H9 (cell line): ENCODE measurements at regions not wholly inside any gene's neighbourhood (a gene's known extent, or its start where the extent isn't known, plus 50 kb on each side); places are given as distances from the start of the nearest gene placed in this dataset.

Experiments used
- DNase-seq: peaks from one replicate; pipeline ENCODE4 v3.0.0-alpha.2; 2017
- H2AFZ ChIP-seq: one replicate; pipeline ENCODE4 v1.6.1; 2013; ENCODE audit warnings: mild to moderate bottlenecking, low read length, control low read depth, moderate library complexity
- H2AK5ac ChIP-seq: 2 replicates; pipeline ENCODE4 v1.6.1; 2013; ENCODE audit warnings: low read length, control low read depth, mixed read lengths; ENCODE audit not compliant: insufficient read length
- H2BK120ac ChIP-seq: one replicate; pipeline ENCODE4 v1.6.1; 2013; ENCODE audit warnings: low read depth, mild to moderate bottlenecking, low read length, control low read depth, inconsistent platforms; ENCODE audit not compliant: poor library complexity, severe bottlenecking
- H2BK12ac ChIP-seq: 2 replicates; pipeline ENCODE4 v1.6.1; 2013; ENCODE audit warnings: low read length, control low read depth, mixed read lengths, low read depth; ENCODE audit not compliant: insufficient read length
- H2BK15ac ChIP-seq: 2 replicates; pipeline ENCODE4 v1.6.1; 2013; ENCODE audit warnings: low read depth, low read length, control low read depth
- H2BK20ac ChIP-seq: one replicate; pipeline ENCODE4 v1.6.1; 2013; ENCODE audit warnings: low read depth, mild to moderate bottlenecking, low read length, control low read depth, inconsistent platforms; ENCODE audit not compliant: poor library complexity, severe bottlenecking
- H2BK5ac ChIP-seq: 2 replicates; pipeline ENCODE4 v1.6.1; 2013; ENCODE audit warnings: low read length, control low read depth, mixed read lengths; ENCODE audit not compliant: insufficient read length
- H3K14ac ChIP-seq: 2 replicates; pipeline ENCODE4 v1.6.1; 2013; ENCODE audit warnings: low read length, control low read depth; ENCODE audit not compliant: insufficient read depth
- H3K18ac ChIP-seq: 2 replicates; pipeline ENCODE4 v1.6.1; 2013; ENCODE audit warnings: low read depth, mild to moderate bottlenecking, mixed read lengths, low read length, control low read depth; ENCODE audit not compliant: insufficient read length
- H3K23ac ChIP-seq: 2 replicates; pipeline ENCODE4 v1.6.1; 2013; ENCODE audit warnings: low read length, control low read depth, mixed read lengths, low read depth; ENCODE audit not compliant: insufficient read length
- H3K23me2 ChIP-seq: 2 replicates; pipeline ENCODE4 v1.6.1; 2013; ENCODE audit warnings: low read depth, mild to moderate bottlenecking, mixed read lengths, low read length, control low read depth; ENCODE audit not compliant: insufficient read length, poor library complexity, severe bottlenecking
- H3K27ac ChIP-seq: 2 replicates; pipeline ENCODE4 v1.5.1; 2013; ENCODE audit warnings: low read length, control low read depth, mixed read lengths, low read depth; ENCODE audit not compliant: insufficient read length
- H3K27me3 ChIP-seq: 2 replicates; pipeline ENCODE4 v1.6.1; 2013; ENCODE audit warnings: low read length, control low read depth, inconsistent platforms; ENCODE audit not compliant: insufficient read depth
- H3K4ac ChIP-seq: 2 replicates; pipeline ENCODE4 v1.6.1; 2013; ENCODE audit warnings: low read depth, mild to moderate bottlenecking, control low read depth, inconsistent platforms, low read length, moderate library complexity
- H3K4me1 ChIP-seq: 2 replicates; pipeline ENCODE4 v1.6.1; 2013; ENCODE audit warnings: low read length, control low read depth, inconsistent platforms; ENCODE audit not compliant: insufficient read depth
- H3K4me2 ChIP-seq: 2 replicates; pipeline ENCODE4 v1.6.1; 2013; ENCODE audit warnings: low read length, control low read depth, mixed read lengths; ENCODE audit not compliant: insufficient read length, insufficient read depth
- H3K56ac ChIP-seq: 2 replicates; pipeline ENCODE4 v1.6.1; 2013; ENCODE audit warnings: low read depth, mild to moderate bottlenecking, mixed read lengths, low read length, control low read depth; ENCODE audit not compliant: insufficient read length
- H3K79me1 ChIP-seq: 2 replicates; pipeline ENCODE4 v1.6.1; 2013; ENCODE audit warnings: low read depth, mild to moderate bottlenecking, moderate library complexity, low read length, control low read depth, inconsistent platforms; ENCODE audit not compliant: insufficient read depth, poor library complexity, severe bottlenecking
- H3K79me2 ChIP-seq: 2 replicates; pipeline ENCODE4 v1.6.1; 2013; ENCODE audit warnings: low read length, control low read depth, inconsistent platforms; ENCODE audit not compliant: insufficient read depth
- H3K9ac ChIP-seq: 2 replicates; pipeline ENCODE4 v1.6.1; 2013; ENCODE audit warnings: low read length, control low read depth, mixed read lengths; ENCODE audit not compliant: insufficient read length; ENCODE audit errors: extremely low read depth
- H3K9me3 ChIP-seq: one replicate; pipeline ENCODE4 v1.6.1; 2013; ENCODE audit warnings: low read depth, low read length, inconsistent platforms; ENCODE audit not compliant: control insufficient read depth
- H3T11ph ChIP-seq: one replicate; pipeline ENCODE4 v1.6.1; 2013; ENCODE audit warnings: mild to moderate bottlenecking, low read length, control low read depth, inconsistent platforms
- H4K20me1 ChIP-seq: one replicate; pipeline ENCODE4 v1.6.1; 2013; ENCODE audit not compliant: control insufficient read depth, insufficient read length, insufficient read depth
- H4K5ac ChIP-seq: 2 replicates; pipeline ENCODE4 v1.6.1; 2013; ENCODE audit warnings: low read depth, mild to moderate bottlenecking, mixed read lengths, low read length, control low read depth; ENCODE audit not compliant: insufficient read length
- H4K8ac ChIP-seq: replicated peaks from 2 replicates; pipeline ENCODE4 v1.6.1; 2013; ENCODE audit warnings: low read length, control low read depth, mixed read lengths, low read depth; ENCODE audit not compliant: insufficient read length
- H4K91ac ChIP-seq: 2 replicates; pipeline ENCODE4 v1.6.1; 2013; ENCODE audit warnings: low read depth, mild to moderate bottlenecking, moderate library complexity, mixed read lengths, low read length, control low read depth; ENCODE audit not compliant: insufficient read length
- H3K27ac Mint-ChIP-seq, 3 experiments: 2 replicates in 2 of 3; 3 replicates in 1 of 3; pipeline ENCODE4 v1.8.0; 2020 to 2021; ENCODE audit warnings: mixed read lengths in 3 of 3, mild to moderate bottlenecking in 1 of 3, moderate library complexity in 1 of 3
- H3K27me3 Mint-ChIP-seq: 2 replicates; pipeline ENCODE4 v1.8.0; 2021; ENCODE audit warnings: low read depth, mild to moderate bottlenecking, moderate library complexity, mixed read lengths
- H3K36me3 Mint-ChIP-seq, 3 experiments: 2 replicates in 2 of 3; 3 replicates in 1 of 3; pipeline ENCODE4 v1.8.0; 2020 to 2021; ENCODE audit warnings: low read depth in 3 of 3, mixed read lengths in 3 of 3; ENCODE audit not compliant: insufficient read depth in 1 of 3
- H3K4me1 Mint-ChIP-seq, 2 experiments: 2 replicates each; pipeline ENCODE4 v1.8.0; 2020; ENCODE audit warnings: mixed read lengths in 2 of 2
- H3K4me3 Mint-ChIP-seq, 2 experiments: 2 replicates in 1 of 2; 3 replicates in 1 of 2; pipeline ENCODE4 v1.8.0; 2020 to 2021; ENCODE audit warnings: mild to moderate bottlenecking in 2 of 2, mixed read lengths in 2 of 2, moderate library complexity in 1 of 2
- H3K9me3 Mint-ChIP-seq, 2 experiments: 2 replicates in 1 of 2; 3 replicates in 1 of 2; pipeline ENCODE4 v1.8.0; 2020; ENCODE audit warnings: mild to moderate bottlenecking in 2 of 2, mixed read lengths in 2 of 2, moderate library complexity in 1 of 2
- CTCF ChIP-seq: fragments of 200-600 bp; sonication (generic); conservative IDR thresholded peaks from 3 replicates; pipeline ENCODE4 v1.8.0; 2021; ENCODE audit warnings: antibody characterized with exemption, mild to moderate bottlenecking
- WGBS: extraction: QIAGEN DNeasy Blood & Tissue Kit; methylation state at CpG from one replicate; pipeline ENCODE4 v1.1.7; 2013; ENCODE audit warnings: missing lambda C conversion rate, low lambda C conversion rate, mixed read lengths; ENCODE audit not compliant: insufficient read length; ENCODE audit errors: extremely low coverage; 5-methylcytosine and 5-hydroxymethylcytosine counted together

DNA sequence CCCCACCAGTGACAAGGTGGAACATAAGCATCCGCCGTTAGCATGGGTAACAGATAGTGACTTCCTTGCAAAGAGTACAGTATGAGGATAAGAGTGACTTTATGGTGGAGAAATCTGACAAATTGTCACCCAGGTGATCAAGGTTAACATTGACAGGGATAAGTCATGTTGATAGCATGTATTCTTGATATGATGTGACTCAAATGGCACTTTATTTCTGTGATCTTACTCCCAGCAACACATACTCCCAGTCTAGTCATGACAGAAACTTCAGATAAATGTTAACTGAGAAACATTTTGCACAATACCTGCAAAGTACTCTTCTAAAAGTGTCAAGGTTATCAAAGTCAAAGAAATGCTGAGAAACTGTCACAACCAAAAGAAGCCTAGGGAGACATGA lies 588.6 kb upstream of the KIF2B start:
- Mint-ChIP-seq H3K36me3 (0 out of 7 replicates have a peak, but pooled peaks cover 0 to 3% (median 0%) of the 10 kb centered on the region in 3 experiments), H3K27me3 (no peaks in the 10 kb centered on the region), H3K4me3 (no peak overlapping the region), H3K4me1 (no peaks in the 10 kb centered on the region), H3K27ac (no peak overlapping the region), H3K9me3 (peaks cover 0 to 5% of the 10 kb centered on the region in 2 experiments; a peak in 2 of 5 replicates)
- H2AFZ ChIP-seq = no peak overlapping the region
- WGBS = no CpG with 5 or more reads among the region's 2 CpGs
- no peak overlapping the region for H2BK20ac ChIP-seq
- no peaks in the 10 kb centered on the region for H3K79me1 ChIP-seq
- H3K18ac ChIP-seq = no peak overlapping the region
- H2BK15ac ChIP-seq = no peak overlapping the region
- DNase-seq = no peak
- H2AK5ac ChIP-seq = no peak overlapping the region
- no peak overlapping the region for H4K91ac ChIP-seq
- no peak overlapping the region for H3K4me2 ChIP-seq
- no peak overlapping the region for H3K9ac ChIP-seq
- H3K79me2 ChIP-seq = no peaks in the 10 kb centered on the region
- H3T11ph ChIP-seq = no peak overlapping the region
- no peak overlapping the region for H2BK5ac ChIP-seq
- TF ChIP-seq CTCF = no peak
- H3K4ac ChIP-seq = no peak overlapping the region
- H3K23me2 ChIP-seq = no peaks in the 10 kb centered on the region
- H4K5ac ChIP-seq = no peak overlapping the region
- no peak overlapping the region for H2BK12ac ChIP-seq
- H3K56ac ChIP-seq = no peak overlapping the region
- H3K14ac ChIP-seq = no peak overlapping the region
- H3K23ac ChIP-seq = no peak overlapping the region
- no peaks in the 10 kb centered on the region for H3K4me1 ChIP-seq
- H3K9me3 ChIP-seq = no peaks in the 10 kb centered on the region
- H4K20me1 ChIP-seq = no peaks in the 10 kb centered on the region
- no peaks in the 10 kb centered on the region for H3K27me3 ChIP-seq
- H2BK120ac ChIP-seq = no peak overlapping the region
- no peak overlapping the region for H3K27ac ChIP-seq
- H4K8ac ChIP-seq = no peak overlapping the region
